ENCODE measurements at regions not wholly inside any gene's neighbourhood (a gene's known extent, or its start where the extent isn't known, plus 50 kb on each side); places are given as distances from the start of the nearest gene placed in this dataset.

GRCh38 chr4:1472911-1473518 is 66.8 kb upstream of the NKX1-1 start:
- TF ChIP-seq ZBTB49 (CRISPR knock-in tag; IDR thresholded peaks at IDR 0.05; ENCODE audit: borderline replicate concordance) (no peak), ARNT (IDR thresholded peaks at IDR 0.05) (no peak), RFX1 (IDR thresholded peaks at IDR 0.05) (no peak), HIVEP1 (CRISPR knock-in tag; IDR thresholded peaks at IDR 0.05) (no peak), NR2F6 (CRISPR knock-in tag; IDR thresholded peaks at IDR 0.05) (no peak), RBFOX2 (IDR thresholded peaks at IDR 0.05; ENCODE audit: low read depth, low read length) (no peak)
- TF ChIP-seq, protein P1, sequence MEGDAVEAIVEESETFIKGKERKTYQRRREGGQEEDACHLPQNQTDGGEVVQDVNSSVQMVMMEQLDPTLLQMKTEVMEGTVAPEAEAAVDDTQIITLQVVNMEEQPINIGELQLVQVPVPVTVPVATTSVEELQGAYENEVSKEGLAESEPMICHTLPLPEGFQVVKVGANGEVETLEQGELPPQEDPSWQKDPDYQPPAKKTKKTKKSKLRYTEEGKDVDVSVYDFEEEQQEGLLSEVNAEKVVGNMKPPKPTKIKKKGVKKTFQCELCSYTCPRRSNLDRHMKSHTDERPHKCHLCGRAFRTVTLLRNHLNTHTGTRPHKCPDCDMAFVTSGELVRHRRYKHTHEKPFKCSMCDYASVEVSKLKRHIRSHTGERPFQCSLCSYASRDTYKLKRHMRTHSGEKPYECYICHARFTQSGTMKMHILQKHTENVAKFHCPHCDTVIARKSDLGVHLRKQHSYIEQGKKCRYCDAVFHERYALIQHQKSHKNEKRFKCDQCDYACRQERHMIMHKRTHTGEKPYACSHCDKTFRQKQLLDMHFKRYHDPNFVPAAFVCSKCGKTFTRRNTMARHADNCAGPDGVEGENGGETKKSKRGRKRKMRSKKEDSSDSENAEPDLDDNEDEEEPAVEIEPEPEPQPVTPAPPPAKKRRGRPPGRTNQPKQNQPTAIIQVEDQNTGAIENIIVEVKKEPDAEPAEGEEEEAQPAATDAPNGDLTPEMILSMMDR (IDR thresholded peaks at IDR 0.05 in 2 of 3, conservative IDR thresholded peaks at IDR 0.05 in 1 of 3; ENCODE audit: insufficient read depth in 2 of 3, low read depth in 1 of 3, low read length in 3 of 3), result no peak

Data from K562 (cell line).